A549 (cell line): ENCODE measurements at regions not wholly inside any gene's neighbourhood (a gene's known extent, or its start where the extent isn't known, plus 50 kb on each side); places are given as distances from the start of the nearest gene placed in this dataset.

Source experiments
- ATAC-seq, 2 experiments: fragments of 200-7000 bp in 1 of 2; fragments of >200 bp in 1 of 2; cut with Nextera tagmentation in 1 of 2; cut with Tn5 transposase in 1 of 2; 3 replicates each; pipeline versions ENCODE4 v1.8.0 to v1.9.1; 2018 to 2020; ENCODE audit warnings: mild to moderate bottlenecking in 1 of 2, moderate library complexity in 1 of 2
- CTCF ChIA-PET: fragments of 300-600 bp; sonication (Branson Sonifier 250); formaldehyde crosslinking; extraction: SDS; loops from one replicate; lab custom pipeline; 2021; ENCODE audit warnings: antibody characterized with exemption, inconsistent platforms; lab: Yijun Ruan, JAX
- POLR2A ChIA-PET: fragments of 350-600 bp; formaldehyde crosslinking; extraction: SDS; loops from one replicate; lab custom pipeline; 2021; ENCODE audit warnings: antibody characterized with exemption, inconsistent platforms; lab: Yijun Ruan, JAX
- DNase-seq, 2 experiments: peaks; one replicate each; pipeline versions ENCODE4 v3.0.0 to v3.0.0-alpha.2; 2011 to 2016; ENCODE audit warnings: low read depth in 1 of 2, low spot score in 1 of 2
- FAIRE-seq: peaks from 2 replicates; lab custom pipeline; 2011; peaks lifted over from hg19 to GRCh38; lab: Jason Lieb, UNC
- H3K27ac ChIP-seq, 2 experiments: fragments of >200 bp; sonication (Bioruptor Twin); formaldehyde crosslinking; 3 replicates each; pipeline ENCODE4 v1.5.1; 2016 to 2017
- H3K4me1 ChIP-seq: fragments of >200 bp; sonication (Bioruptor Twin); formaldehyde crosslinking; 3 replicates; pipeline ENCODE4 v1.6.1; 2016
- H3K4me2 ChIP-seq: fragments of >200 bp; sonication (Bioruptor Twin); formaldehyde crosslinking; 3 replicates; pipeline ENCODE4 v1.6.1; 2016
- H3K4me3 ChIP-seq: fragments of >200 bp; sonication (Bioruptor Twin); formaldehyde crosslinking; 3 replicates; pipeline ENCODE4 v1.5.1; 2016
- H3K9me3 ChIP-seq: fragments of >200 bp; sonication (Bioruptor Twin); formaldehyde crosslinking; 3 replicates; pipeline ENCODE4 v1.6.1; 2016
- BHLHE40 ChIP-seq: IDR thresholded peaks from 2 replicates; pipeline ENCODE4 v1.6.1; 2012; ENCODE audit warnings: low read depth, low read length, inconsistent platforms
- CHD2 ChIP-seq: fragments of 150-350 bp; IDR thresholded peaks from 2 replicates; pipeline ENCODE4 v1.6.1; 2014; ENCODE audit warnings: low read length; ENCODE audit not compliant: partially characterized antibody
- CHD4 ChIP-seq: fragments of 200-600 bp; sonication (generic); IDR thresholded peaks from 2 replicates; pipeline ENCODE4 v1.6.1; 2016; ENCODE audit warnings: antibody characterized with exemption, mild to moderate bottlenecking, borderline replicate concordance
- EHMT2 ChIP-seq: fragments of 200-600 bp; sonication (generic); IDR thresholded peaks from 2 replicates; pipeline ENCODE4 v1.6.1; 2016; ENCODE audit warnings: antibody characterized with exemption, low read depth, mild to moderate bottlenecking, moderate library complexity
- FOXS1 ChIP-seq: fragments of 250-450 bp; sonication (Bioruptor Pico); IDR thresholded peaks from 2 replicates; pipeline ENCODE4 v1.5.0; 2020; ENCODE audit warnings: mild to moderate bottlenecking, moderate library complexity
- GATA3 ChIP-seq: IDR thresholded peaks from 2 replicates; pipeline ENCODE4 v1.6.1; 2012; ENCODE audit warnings: borderline replicate concordance
- NPAS2 ChIP-seq: fragments of 250-450 bp; sonication (Bioruptor Pico); IDR thresholded peaks from 2 replicates; pipeline ENCODE4 v1.8.0; 2022; ENCODE audit warnings: mild to moderate bottlenecking, moderate library complexity, borderline replicate concordance
- POLR2A ChIP-seq: IDR thresholded peaks from 2 replicates; pipeline ENCODE4 v1.6.1; 2012; ENCODE audit warnings: mild to moderate bottlenecking, low read length
- POLR2AphosphoS2 ChIP-seq: conservative IDR thresholded peaks from 2 replicates; pipeline ENCODE4 v1.6.1; 2012; ENCODE audit warnings: low read length, improper control_type of control experiment, inconsistent platforms
- RAD21 ChIP-seq, 2 experiments: fragments of >200 bp in 1 of 2; sonication (Bioruptor Twin) in 1 of 2; formaldehyde crosslinking in 1 of 2; IDR thresholded peaks in 1 of 2; conservative IDR thresholded peaks in 1 of 2; 2 replicates in 1 of 2; 3 replicates in 1 of 2; pipeline ENCODE4 v1.6.1; 2012 to 2018; ENCODE audit warnings: inconsistent platforms in 1 of 2
- RARB ChIP-seq: fragments of 250-450 bp; sonication (Bioruptor Pico); IDR thresholded peaks from 2 replicates; pipeline ENCODE4 v1.8.0; 2021; ENCODE audit warnings: mild to moderate bottlenecking, moderate library complexity
- RCOR1 ChIP-seq: fragments of 150-350 bp; IDR thresholded peaks from 2 replicates; pipeline ENCODE4 v1.6.1; 2014; ENCODE audit warnings: antibody characterized with exemption, low read length, low read depth
- RNF2 ChIP-seq: fragments of 200-600 bp; sonication (generic); IDR thresholded peaks from 2 replicates; pipeline ENCODE4 v1.6.1; 2016; ENCODE audit warnings: low read depth, mild to moderate bottlenecking, antibody characterized with exemption, moderate library complexity, borderline replicate concordance
- SMC3 ChIP-seq: fragments of >200 bp; sonication (Bioruptor Twin); formaldehyde crosslinking; IDR thresholded peaks from 3 replicates; pipeline ENCODE4 v1.6.1; 2018; ENCODE audit warnings: inconsistent platforms
- TP53 ChIP-seq: fragments of 250-450 bp; sonication (Bioruptor Pico); IDR thresholded peaks from 2 replicates; pipeline ENCODE4 v1.5.0; 2021; ENCODE audit warnings: mild to moderate bottlenecking, moderate library complexity
- ZNF302 ChIP-seq: fragments of 250-450 bp; sonication (Bioruptor Pico); IDR thresholded peaks from 2 replicates; pipeline ENCODE4 v1.9.0; 2021; ENCODE audit warnings: inconsistent platforms, mild to moderate bottlenecking, moderate library complexity
- WGBS: methylation state at CpG from one replicate; pipeline ENCODE4 v1.1.6; 2017; ENCODE audit errors: missing lambda C conversion rate; 5-methylcytosine and 5-hydroxymethylcytosine counted together
- TF ChIP-seq, protein P1 (sequence below): fragments of 150-350 bp; IDR thresholded peaks from 2 replicates; pipeline ENCODE4 v1.6.1; 2014; ENCODE audit warnings: low read depth, mild to moderate bottlenecking, low read length
- TF ChIP-seq, protein P2 (sequence below): IDR thresholded peaks from 2 replicates; pipeline ENCODE4 v1.6.1; 2012
- TF ChIP-seq, protein P3 (sequence below): fragments of >200 bp; sonication (Bioruptor Twin); formaldehyde crosslinking; IDR thresholded peaks from 3 replicates; pipeline ENCODE4 v1.6.1; 2016
- TF ChIP-seq, protein P4 (sequence below): fragments of 250-450 bp; sonication (Bioruptor Pico); IDR thresholded peaks from 2 replicates; pipeline ENCODE4 v1.5.0; 2020; ENCODE audit warnings: low read depth, mild to moderate bottlenecking, moderate library complexity
- TF ChIP-seq, protein P5 (sequence below): fragments of >200 bp; sonication (Bioruptor Twin); formaldehyde crosslinking; IDR thresholded peaks from 3 replicates; pipeline ENCODE4 v1.5.1; 2016
- TF ChIP-seq, protein P6 (sequence below): fragments of 200-600 bp; sonication (generic); IDR thresholded peaks from 2 replicates; pipeline ENCODE4 v1.6.1; 2016; ENCODE audit warnings: antibody characterized with exemption, mild to moderate bottlenecking, moderate library complexity
- TF ChIP-seq, protein P7 (sequence below): fragments of 450-650 bp; IDR thresholded peaks from 2 replicates; pipeline ENCODE4 v1.6.1; 2014; ENCODE audit warnings: antibody characterized with exemption

DNA sequence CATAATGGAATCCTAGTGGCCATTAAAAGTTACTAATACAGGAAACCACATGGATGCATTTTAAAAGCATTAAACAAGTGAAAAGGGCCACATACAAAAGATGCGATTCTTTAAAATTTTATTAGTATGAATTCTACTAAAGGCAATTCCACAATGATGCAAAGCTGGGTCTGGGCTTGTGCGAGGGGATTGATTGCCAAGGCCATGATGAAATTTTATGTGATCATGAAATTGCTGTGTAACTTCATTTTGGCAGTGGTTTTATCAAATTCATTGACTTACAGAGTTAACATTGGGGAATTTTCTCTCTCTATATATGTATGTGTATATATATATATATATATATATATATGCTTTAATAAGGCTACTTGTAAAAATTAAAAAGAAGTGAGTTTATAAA lies 1142.5 kb upstream of the IGFBP7 start (continued):
- TF ChIP-seq, protein P1, sequence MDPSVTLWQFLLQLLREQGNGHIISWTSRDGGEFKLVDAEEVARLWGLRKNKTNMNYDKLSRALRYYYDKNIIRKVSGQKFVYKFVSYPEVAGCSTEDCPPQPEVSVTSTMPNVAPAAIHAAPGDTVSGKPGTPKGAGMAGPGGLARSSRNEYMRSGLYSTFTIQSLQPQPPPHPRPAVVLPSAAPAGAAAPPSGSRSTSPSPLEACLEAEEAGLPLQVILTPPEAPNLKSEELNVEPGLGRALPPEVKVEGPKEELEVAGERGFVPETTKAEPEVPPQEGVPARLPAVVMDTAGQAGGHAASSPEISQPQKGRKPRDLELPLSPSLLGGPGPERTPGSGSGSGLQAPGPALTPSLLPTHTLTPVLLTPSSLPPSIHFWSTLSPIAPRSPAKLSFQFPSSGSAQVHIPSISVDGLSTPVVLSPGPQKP = no peak
- TF ChIP-seq RNF2 (no peak), POLR2A (no peak), RAD21 (conservative IDR thresholded peaks at IDR 0.05 in 1 of 2, IDR thresholded peaks at IDR 0.05 in 1 of 2) (no peak), BHLHE40 (no peak), CHD4 (no peak), POLR2AphosphoS2 (no peak)

DNA sequence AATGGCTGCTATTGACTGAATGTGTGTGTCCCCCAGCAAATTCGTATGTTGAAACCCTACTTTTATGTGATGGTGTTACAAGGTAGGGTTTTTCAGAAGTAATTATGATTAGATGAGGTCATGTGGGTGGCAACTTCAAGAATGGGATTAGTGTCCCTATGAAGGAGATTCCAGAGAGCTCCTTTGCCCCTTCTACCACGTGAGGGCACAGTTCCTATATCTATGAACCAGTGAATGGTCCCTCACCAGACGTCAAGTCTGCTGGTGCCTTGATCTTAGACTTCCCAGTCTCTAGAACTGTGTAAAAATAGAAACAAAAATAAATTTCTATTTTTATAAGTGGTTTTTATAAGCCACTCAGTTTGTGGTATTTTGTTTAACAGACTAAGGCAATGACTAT lies 1137.6 kb upstream of the IGFBP7 start:
- POLR2A ChIA-PET = no interaction called here
- no peaks in the 10 kb centered on the region for H3K9me3 ChIP-seq
- no peak overlapping the region for H3K4me2 ChIP-seq
- TF ChIP-seq, protein P2, sequence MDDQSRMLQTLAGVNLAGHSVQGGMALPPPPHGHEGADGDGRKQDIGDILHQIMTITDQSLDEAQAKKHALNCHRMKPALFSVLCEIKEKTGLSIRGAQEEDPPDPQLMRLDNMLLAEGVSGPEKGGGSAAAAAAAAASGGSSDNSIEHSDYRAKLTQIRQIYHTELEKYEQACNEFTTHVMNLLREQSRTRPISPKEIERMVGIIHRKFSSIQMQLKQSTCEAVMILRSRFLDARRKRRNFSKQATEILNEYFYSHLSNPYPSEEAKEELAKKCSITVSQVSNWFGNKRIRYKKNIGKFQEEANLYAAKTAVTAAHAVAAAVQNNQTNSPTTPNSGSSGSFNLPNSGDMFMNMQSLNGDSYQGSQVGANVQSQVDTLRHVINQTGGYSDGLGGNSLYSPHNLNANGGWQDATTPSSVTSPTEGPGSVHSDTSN = no peak
- TF ChIP-seq, protein P3, sequence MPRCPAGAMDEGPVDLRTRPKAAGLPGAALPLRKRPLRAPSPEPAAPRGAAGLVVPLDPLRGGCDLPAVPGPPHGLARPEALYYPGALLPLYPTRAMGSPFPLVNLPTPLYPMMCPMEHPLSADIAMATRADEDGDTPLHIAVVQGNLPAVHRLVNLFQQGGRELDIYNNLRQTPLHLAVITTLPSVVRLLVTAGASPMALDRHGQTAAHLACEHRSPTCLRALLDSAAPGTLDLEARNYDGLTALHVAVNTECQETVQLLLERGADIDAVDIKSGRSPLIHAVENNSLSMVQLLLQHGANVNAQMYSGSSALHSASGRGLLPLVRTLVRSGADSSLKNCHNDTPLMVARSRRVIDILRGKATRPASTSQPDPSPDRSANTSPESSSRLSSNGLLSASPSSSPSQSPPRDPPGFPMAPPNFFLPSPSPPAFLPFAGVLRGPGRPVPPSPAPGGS = no peak
- TF ChIP-seq GATA3 = no peak
- no peak for TF ChIP-seq BHLHE40
- TF ChIP-seq, protein P4, sequence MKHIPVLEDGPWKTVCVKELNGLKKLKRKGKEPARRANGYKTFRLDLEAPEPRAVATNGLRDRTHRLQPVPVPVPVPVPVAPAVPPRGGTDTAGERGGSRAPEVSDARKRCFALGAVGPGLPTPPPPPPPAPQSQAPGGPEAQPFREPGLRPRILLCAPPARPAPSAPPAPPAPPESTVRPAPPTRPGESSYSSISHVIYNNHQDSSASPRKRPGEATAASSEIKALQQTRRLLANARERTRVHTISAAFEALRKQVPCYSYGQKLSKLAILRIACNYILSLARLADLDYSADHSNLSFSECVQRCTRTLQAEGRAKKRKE (CRISPR knock-in tag) = no peak
- TF ChIP-seq TP53 = no peak
- TF ChIP-seq SMC3 = peak; percentile 40
- no peak for TF ChIP-seq RARB
- no peak for TF ChIP-seq RNF2
- TF ChIP-seq ZNF302 (CRISPR knock-in tag) = no peak
- no peak for TF ChIP-seq RCOR1
- TF ChIP-seq RAD21 (conservative IDR thresholded peaks at IDR 0.05 in 1 of 2, IDR thresholded peaks at IDR 0.05 in 1 of 2) = peak; percentile 39 to 45; a peak in 4 of 5 replicates
- no peak for TF ChIP-seq FOXS1
- TF ChIP-seq, protein P5, sequence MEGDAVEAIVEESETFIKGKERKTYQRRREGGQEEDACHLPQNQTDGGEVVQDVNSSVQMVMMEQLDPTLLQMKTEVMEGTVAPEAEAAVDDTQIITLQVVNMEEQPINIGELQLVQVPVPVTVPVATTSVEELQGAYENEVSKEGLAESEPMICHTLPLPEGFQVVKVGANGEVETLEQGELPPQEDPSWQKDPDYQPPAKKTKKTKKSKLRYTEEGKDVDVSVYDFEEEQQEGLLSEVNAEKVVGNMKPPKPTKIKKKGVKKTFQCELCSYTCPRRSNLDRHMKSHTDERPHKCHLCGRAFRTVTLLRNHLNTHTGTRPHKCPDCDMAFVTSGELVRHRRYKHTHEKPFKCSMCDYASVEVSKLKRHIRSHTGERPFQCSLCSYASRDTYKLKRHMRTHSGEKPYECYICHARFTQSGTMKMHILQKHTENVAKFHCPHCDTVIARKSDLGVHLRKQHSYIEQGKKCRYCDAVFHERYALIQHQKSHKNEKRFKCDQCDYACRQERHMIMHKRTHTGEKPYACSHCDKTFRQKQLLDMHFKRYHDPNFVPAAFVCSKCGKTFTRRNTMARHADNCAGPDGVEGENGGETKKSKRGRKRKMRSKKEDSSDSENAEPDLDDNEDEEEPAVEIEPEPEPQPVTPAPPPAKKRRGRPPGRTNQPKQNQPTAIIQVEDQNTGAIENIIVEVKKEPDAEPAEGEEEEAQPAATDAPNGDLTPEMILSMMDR = peak; percentile 23; the same call in 2 of the 3 replicates
- TF ChIP-seq, protein P6, sequence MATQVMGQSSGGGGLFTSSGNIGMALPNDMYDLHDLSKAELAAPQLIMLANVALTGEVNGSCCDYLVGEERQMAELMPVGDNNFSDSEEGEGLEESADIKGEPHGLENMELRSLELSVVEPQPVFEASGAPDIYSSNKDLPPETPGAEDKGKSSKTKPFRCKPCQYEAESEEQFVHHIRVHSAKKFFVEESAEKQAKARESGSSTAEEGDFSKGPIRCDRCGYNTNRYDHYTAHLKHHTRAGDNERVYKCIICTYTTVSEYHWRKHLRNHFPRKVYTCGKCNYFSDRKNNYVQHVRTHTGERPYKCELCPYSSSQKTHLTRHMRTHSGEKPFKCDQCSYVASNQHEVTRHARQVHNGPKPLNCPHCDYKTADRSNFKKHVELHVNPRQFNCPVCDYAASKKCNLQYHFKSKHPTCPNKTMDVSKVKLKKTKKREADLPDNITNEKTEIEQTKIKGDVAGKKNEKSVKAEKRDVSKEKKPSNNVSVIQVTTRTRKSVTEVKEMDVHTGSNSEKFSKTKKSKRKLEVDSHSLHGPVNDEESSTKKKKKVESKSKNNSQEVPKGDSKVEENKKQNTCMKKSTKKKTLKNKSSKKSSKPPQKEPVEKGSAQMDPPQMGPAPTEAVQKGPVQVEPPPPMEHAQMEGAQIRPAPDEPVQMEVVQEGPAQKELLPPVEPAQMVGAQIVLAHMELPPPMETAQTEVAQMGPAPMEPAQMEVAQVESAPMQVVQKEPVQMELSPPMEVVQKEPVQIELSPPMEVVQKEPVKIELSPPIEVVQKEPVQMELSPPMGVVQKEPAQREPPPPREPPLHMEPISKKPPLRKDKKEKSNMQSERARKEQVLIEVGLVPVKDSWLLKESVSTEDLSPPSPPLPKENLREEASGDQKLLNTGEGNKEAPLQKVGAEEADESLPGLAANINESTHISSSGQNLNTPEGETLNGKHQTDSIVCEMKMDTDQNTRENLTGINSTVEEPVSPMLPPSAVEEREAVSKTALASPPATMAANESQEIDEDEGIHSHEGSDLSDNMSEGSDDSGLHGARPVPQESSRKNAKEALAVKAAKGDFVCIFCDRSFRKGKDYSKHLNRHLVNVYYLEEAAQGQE = no peak
- no peak for TF ChIP-seq CHD2
- TF ChIP-seq NPAS2 (CRISPR knock-in tag) = no peak
- TF ChIP-seq EHMT2 = no peak
- TF ChIP-seq, protein P7, sequence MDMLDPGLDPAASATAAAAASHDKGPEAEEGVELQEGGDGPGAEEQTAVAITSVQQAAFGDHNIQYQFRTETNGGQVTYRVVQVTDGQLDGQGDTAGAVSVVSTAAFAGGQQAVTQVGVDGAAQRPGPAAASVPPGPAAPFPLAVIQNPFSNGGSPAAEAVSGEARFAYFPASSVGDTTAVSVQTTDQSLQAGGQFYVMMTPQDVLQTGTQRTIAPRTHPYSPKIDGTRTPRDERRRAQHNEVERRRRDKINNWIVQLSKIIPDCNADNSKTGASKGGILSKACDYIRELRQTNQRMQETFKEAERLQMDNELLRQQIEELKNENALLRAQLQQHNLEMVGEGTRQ = no peak
- CTCF ChIA-PET = interaction anchor here (1.5 kb wide), 1 partner anchor 17 kb away, joined by 3 read pairs; no protein-coding TSS in a partner anchor
- peak in 1 of 2 experiments; percentile 54; a peak in 1 of 6 replicates for ATAC-seq
- no peak for FAIRE-seq
- WGBS = 7% methylated on average over 3 of the region's 3 CpGs
- H3K4me1 ChIP-seq = no peaks in the 10 kb centered on the region
- H3K27ac ChIP-seq = no peak overlapping the region
- DNase-seq = peak in 1 of 2 experiments; percentile 35
- H3K4me3 ChIP-seq = no peak overlapping the region
